ENCODE measurements at regions not wholly inside any gene's neighbourhood (a gene's known extent, or its start where the extent isn't known, plus 50 kb on each side); places are given as distances from the start of the nearest gene placed in this dataset.
"Not testable (repeated sequence)": the region's sequence is repeated elsewhere in the genome, so short reads cannot be mapped to it uniquely, and the experiment has no call there.

GRCh38 chr1:191525944-191526343, 632.3 kb upstream of the RGS18 start:
- DNase-seq: not testable (repeated sequence)

GRCh38 chr1:191528275-191528674, 630.0 kb upstream of the RGS18 start:
- DNase-seq: no peak

- no peak for DNase-seq
These were observed 627.3 kb upstream of the RGS18 start for GRCh38 chr1:191530928-191531327.

DNA sequence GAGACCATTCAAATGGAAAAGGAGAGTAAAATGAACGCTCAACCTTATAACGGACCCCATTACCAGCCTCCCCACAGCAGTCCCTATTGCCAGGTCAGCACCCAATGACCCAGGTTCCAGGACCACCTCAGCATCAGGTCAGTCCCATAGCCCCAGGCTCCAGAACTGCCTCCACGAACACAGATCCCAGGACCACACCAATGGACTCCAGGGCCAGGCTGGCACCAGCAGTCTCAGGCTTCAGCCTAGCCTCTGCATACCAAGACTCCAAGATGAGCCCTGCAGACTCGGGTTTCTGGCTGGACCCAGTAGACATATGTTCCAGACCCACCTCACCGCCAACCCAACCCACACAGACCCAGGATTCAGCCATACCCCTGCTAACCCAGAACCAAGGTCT, 625.0 kb upstream of the RGS18 start:
- no peak for DNase-seq

- no peak for DNase-seq
These were observed 621.4 kb upstream of the RGS18 start for GRCh38 chr1:191536791-191537429.

DNA sequence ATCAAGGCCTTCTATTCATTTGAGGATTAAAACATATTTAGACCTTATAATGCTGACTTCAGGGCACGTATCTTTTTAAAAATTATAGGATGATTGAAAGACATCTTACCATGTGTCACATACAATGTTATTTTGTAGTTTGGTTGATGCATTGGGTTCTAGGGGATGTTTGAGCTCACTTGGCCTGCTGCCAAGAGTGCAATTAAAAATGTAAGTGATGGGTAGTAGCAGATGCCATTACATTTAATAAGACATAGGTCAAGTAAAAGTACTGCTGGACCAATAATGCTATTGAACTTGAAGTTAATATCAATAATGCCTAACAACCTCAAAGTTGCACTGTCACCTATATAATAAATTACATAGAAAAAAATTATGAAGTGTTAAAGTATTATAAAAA, 616.5 kb upstream of the RGS18 start:
- DNase-seq: no peak

- no peak for DNase-seq
These were observed 615.8 kb upstream of the RGS18 start for GRCh38 chr1:191542444-191542843.

DNA sequence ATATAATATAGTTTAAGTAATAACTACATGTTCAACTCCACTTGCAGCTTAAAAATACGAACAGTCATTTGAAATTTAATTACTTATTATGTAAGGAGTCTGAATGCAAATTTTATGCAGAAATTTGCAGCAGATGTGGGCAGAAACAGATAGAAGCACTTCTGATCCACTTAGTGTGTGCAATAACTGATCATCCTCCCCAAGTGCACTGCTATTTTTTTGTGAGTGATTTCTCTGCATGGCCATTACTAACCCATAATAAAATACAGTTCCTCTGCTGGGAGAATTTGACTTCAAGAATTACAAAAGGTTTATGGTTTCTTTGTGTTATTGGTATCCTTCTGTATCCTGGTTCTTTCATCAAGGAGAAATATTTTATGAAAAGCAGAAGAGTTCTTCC, 611.5 kb upstream of the RGS18 start:
- no peak for DNase-seq

GRCh38 chr1:191551019-191551418, 607.2 kb upstream of the RGS18 start:
- no peak for DNase-seq

- no peak for DNase-seq
These were observed 599.9 kb upstream of the RGS18 start for GRCh38 chr1:191558379-191558778.

DNA sequence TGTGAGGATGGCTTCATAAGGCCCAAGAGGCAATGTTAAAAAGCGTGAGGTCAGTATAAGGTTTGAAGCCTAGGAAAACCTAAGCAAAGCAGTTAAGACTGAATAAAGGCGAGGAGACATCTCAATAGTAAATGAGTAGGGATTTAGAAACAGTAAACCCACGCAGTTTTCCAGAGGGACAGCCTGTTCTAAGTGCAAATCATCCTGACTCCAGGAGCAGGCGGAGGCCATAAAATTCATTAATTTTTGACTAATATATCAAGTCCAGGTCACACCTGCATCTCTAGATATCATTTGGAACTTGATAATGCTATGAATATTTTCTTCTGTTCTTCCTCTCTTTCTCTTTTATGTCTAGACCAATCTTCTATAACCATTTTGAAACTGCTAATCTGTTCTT, 597.0 kb upstream of the RGS18 start:
- DNase-seq: no peak

GRCh38 chr1:191564275-191564674, 594.0 kb upstream of the RGS18 start:
- no peak for DNase-seq

- DNase-seq: no peak
These were observed 585.8 kb upstream of the RGS18 start for GRCh38 chr1:191572479-191572878.

DNA sequence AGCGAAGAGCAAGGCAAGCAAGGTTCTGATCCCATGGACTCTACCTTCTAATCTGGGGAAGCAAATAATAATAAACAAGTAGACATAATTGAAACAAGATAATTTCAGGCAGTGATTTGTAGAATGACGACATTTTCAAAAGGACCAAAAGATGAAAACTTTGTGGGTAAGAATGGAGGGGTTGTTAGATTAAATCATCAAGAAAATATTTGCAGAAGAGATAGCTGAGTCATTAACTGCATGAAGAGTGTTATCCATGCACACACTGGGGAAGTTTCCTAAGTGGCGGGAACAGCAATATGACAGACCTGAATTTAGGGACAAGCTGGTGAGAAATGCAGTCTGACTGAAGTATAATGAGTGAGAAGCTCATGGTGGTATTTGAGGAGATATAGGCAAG, 583.1 kb upstream of the RGS18 start:
- no peak for DNase-seq

GRCh38 chr1:191575746-191576145, 582.5 kb upstream of the RGS18 start:
- no peak for DNase-seq

DNA sequence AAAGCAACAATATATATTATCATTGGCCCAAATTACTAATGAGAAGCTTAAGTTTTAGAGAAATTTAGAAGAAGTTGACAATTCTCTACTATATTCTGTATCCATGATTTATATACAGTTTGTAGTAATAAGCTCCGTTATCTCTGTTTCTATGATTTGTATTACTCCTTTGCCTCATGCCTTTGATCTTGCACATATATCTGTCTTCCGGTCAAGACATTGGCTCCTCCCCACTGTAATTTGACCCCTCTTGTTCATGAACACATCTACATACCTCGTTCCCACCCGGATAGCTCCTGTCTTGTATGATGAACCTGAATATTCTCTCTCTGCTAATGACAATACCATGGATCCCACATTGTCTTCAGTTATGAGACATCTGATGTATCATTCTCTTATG, 581.0 kb upstream of the RGS18 start:
- DNase-seq: no peak

GRCh38 chr1:191578281-191578680, 580.0 kb upstream of the RGS18 start:
- no peak for DNase-seq

- no peak for DNase-seq
These were observed 579.2 kb upstream of the RGS18 start for GRCh38 chr1:191579019-191579418.

GRCh38 chr1:191582169-191582568, 576.1 kb upstream of the RGS18 start:
- no peak for DNase-seq

DNA sequence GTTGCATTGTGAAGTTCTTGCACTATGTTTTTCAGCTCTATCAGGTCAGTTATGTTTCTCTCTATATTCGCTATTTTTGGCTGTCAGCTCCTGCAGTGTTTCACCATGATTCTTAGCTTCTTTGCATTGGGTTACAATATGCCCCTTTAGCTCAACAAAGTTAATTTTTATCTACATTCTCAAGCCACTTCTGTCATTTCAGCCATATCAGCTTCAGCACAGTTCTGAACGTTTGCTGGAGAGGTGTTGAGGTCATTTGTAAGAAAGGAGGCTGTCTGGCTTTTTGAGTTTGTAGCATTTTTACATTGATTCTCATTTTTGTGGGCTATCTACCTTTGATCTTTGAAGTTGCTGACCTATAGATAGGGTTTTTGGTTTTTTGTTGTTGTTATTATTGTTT, 573.2 kb upstream of the RGS18 start:
- no peak for DNase-seq

GRCh38 chr1:191588905-191589304, 569.4 kb upstream of the RGS18 start:
- DNase-seq: no peak

GRCh38 chr1:191589536-191589935, 568.7 kb upstream of the RGS18 start:
- no peak for DNase-seq

DNA sequence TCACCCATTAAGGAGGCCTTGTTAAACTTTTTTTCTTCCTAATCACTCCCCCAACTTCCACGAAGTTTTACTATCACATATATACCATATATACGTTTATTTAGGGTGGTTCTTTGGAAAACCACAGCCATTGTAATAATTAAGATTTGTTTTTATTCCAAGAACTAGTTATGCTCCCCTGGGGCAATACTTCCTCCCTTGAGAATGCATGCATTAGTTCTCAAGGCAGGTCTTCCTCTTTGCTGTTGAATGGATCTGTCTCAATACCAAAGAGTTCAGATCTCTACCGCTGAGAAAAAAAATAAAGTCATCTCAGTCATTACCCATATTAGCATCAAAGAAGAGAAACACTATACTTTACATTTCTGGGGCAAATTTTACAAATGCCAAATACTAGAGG, 567.7 kb upstream of the RGS18 start:
- no peak for DNase-seq

- no peak for DNase-seq
These were observed 566.2 kb upstream of the RGS18 start for GRCh38 chr1:191592039-191592438.

- no peak for DNase-seq
These were observed 565.4 kb upstream of the RGS18 start for GRCh38 chr1:191592907-191593306.

- DNase-seq: no peak
These were observed 563.1 kb upstream of the RGS18 start for GRCh38 chr1:191595170-191595569.

All from NCI-H1694 (cell line).